OCI-LY1 (cell line): ENCODE measurements at regions not wholly inside any gene's neighbourhood (a gene's known extent, or its start where the extent isn't known, plus 50 kb on each side); places are given as distances from the start of the nearest gene placed in this dataset.

Source experiments
- CTCF ChIP-seq: fragments of 200-600 bp; sonication (generic), shearing (Covaris generic); IDR thresholded peaks from 2 replicates; pipeline ENCODE4 v1.5.1; 2017; ENCODE audit warnings: mild to moderate bottlenecking, antibody characterized with exemption, low read length, moderate library complexity, mixed read lengths
- EZH2 ChIP-seq: fragments of 200-600 bp; sonication (generic), shearing (Covaris generic); IDR thresholded peaks from 2 replicates; pipeline ENCODE4 v1.8.0; 2017; ENCODE audit warnings: borderline replicate concordance, mixed run types, mild to moderate bottlenecking, antibody characterized with exemption, low read length, moderate library complexity, mixed read lengths

DNA sequence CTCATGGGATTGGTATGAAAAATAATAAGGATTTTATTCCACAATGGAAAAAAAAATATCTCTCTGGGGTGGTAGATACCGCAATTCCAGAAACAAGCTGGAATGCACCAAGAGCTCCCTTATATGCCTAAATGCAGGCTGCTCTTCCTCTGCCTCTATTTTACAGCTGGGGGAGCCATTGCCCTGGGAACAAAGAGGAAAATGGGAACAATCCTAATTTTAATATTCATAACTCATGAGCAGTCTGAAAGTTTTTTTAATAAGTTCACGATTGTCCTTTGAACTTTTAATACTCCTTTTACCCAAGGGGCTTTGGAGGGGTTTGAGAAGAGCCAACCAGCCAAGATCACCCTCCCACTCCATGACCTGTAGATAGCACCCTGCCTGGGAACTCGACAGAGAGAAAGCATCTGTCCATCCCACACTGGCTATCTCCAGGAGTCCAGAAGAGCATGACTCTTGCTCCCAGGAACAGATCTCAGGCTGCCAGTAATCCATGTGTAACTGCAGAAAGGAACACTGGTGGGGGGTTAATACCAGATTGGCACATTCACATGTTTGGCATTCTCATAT lies 74.7 kb downstream of the CD83 start:
- TF ChIP-seq CTCF = no peak
- TF ChIP-seq EZH2 = no peak
